GM23248 (cell line): ENCODE measurements at regions not wholly inside any gene's neighbourhood (a gene's known extent, or its start where the extent isn't known, plus 50 kb on each side); places are given as distances from the start of the nearest gene placed in this dataset.

Experiments
- EZH2 ChIP-seq: fragments of 200-600 bp; sonication (generic); IDR thresholded peaks from 2 replicates; pipeline ENCODE4 v1.6.1; 2018; ENCODE audit warnings: antibody characterized with exemption, mild to moderate bottlenecking; ENCODE audit not compliant: insufficient read depth, poor library complexity, severe bottlenecking
- EZH2phosphoT487 ChIP-seq: fragments of 200-600 bp; sonication (generic); IDR thresholded peaks from 2 replicates; pipeline ENCODE4 v1.6.1; 2018; ENCODE audit warnings: antibody characterized with exemption, moderate library complexity, mild to moderate bottlenecking, low read depth; ENCODE audit not compliant: insufficient read depth

DNA sequence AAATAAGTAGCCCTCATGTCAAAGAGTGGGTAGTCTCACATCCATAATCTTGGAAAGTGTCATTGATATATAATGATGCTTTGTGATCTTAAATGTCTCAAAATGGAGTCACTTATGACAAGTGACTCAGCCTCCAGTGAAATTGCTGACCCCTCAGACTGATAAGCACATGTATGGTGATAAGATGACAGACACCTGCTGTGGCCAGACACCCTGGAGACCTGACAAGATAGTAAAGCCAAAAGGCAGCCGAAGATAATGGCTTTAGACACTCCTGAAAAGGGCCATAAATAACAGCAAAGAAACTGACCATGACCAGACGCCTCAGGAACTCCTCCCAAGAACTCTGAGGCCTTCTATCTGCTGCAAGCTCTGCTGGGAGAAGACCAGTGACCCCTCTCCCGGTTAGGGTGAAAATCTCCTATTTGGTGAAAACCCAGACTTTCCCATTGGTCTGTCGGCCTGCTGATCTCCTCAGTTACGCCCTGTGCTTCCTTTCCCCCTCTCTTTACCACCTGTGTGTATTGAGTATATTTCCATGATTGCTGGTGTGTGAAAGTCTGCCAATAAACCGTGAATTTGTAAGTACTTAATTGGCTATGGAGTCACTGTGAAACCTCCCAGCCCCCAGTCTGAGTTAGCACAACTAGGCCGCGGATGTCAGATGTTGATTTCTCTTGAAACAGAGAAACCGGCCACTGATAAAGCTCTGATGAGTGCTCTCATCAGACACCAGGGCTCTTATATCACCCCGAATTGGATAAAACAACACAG is 226.7 kb upstream of the MYOCD start:
- TF ChIP-seq EZH2phosphoT487 (no peak), EZH2 (no peak)
